MCF 10A (cell line): ENCODE measurements at regions not wholly inside any gene's neighbourhood (a gene's known extent, or its start where the extent isn't known, plus 50 kb on each side); places are given as distances from the start of the nearest gene placed in this dataset.
A peak's percentile ranks its signal among the peaks of the same experiment; 100 is the strongest.

Experiments used
- BruUV-seq: library from RNA; stranded (reverse); fragments of 400-500 nt; replicated peaks from 2 replicates; lab custom pipeline; 2021; lab: Mats Ljungman, UMichigan
- CTCF ChIA-PET: fragments of 300-600 bp; sonication (Branson Sonifier 250); formaldehyde crosslinking; extraction: SDS; loops from one replicate; lab custom pipeline; 2021; ENCODE audit warnings: antibody characterized with exemption, inconsistent platforms; lab: Yijun Ruan, JAX
- POLR2A ChIA-PET: fragments of 300-600, 350-650 bp; sonication (Branson Sonifier 250); formaldehyde crosslinking; extraction: SDS; loops from one replicate; lab custom pipeline; 2020; ENCODE audit warnings: antibody characterized with exemption, inconsistent platforms; lab: Yijun Ruan, JAX
- DNase-seq: peaks from one replicate; pipeline ENCODE4 v3.0.0-alpha.2; 2018; ENCODE audit not compliant: unreplicated experiment
- H3K27ac Mint-ChIP-seq: one replicate; pipeline ENCODE4 v1.8.0; 2022; ENCODE audit warnings: mild to moderate bottlenecking, low read depth, mixed read lengths; ENCODE audit not compliant: unreplicated experiment
- H3K27me3 Mint-ChIP-seq: one replicate; pipeline ENCODE4 v1.8.0; 2022; ENCODE audit warnings: mixed read lengths; ENCODE audit not compliant: insufficient read depth, unreplicated experiment
- H3K36me3 Mint-ChIP-seq: one replicate; pipeline ENCODE4 v1.8.0; 2022; ENCODE audit warnings: mild to moderate bottlenecking, moderate library complexity, mixed read lengths; ENCODE audit not compliant: insufficient read depth, unreplicated experiment
- H3K4me1 Mint-ChIP-seq: one replicate; pipeline ENCODE4 v1.8.0; 2022; ENCODE audit warnings: mixed read lengths; ENCODE audit not compliant: insufficient read depth, unreplicated experiment
- H3K4me3 Mint-ChIP-seq: one replicate; pipeline ENCODE4 v1.8.0; 2022; ENCODE audit warnings: mild to moderate bottlenecking, moderate library complexity, mixed read lengths; ENCODE audit not compliant: unreplicated experiment
- H3K9me3 Mint-ChIP-seq: one replicate; pipeline ENCODE4 v1.8.0; 2022; ENCODE audit warnings: mixed read lengths; ENCODE audit not compliant: unreplicated experiment
- CTCF ChIP-seq: fragments of 200-600 bp; IDR thresholded peaks from one replicate; pipeline ENCODE4 v1.8.0; 2022; ENCODE audit warnings: antibody characterized with exemption, mild to moderate bottlenecking; ENCODE audit not compliant: unreplicated experiment
- intact Hi-C: fragments of 100-400 bp; cut with micrococcal nuclease; formaldehyde crosslinking; loops from 2 replicates; pipeline ENCODE4 v1.14.1; 2022

GRCh38 chr4:125663896-125664767 is 349.4 kb downstream of the FAT4 start:
- ChIA-PET POLR2A (interaction anchor here (0.8 to 1.5 kb wide), 2 partner anchors 16 to 348 kb away, joined by 3 to 5 read pairs; no protein-coding TSS in a partner anchor), CTCF (interaction anchor here (0.6 to 1.4 kb wide), 2 partner anchors 17 to 1115 kb away, joined by 3 to 5 read pairs; no protein-coding TSS in a partner anchor)
- intact Hi-C loops: no loop called here
- Mint-ChIP-seq H3K4me1 (peaks cover 11% of the 10 kb centered on the region), H3K4me3 (no peak overlapping the region), H3K27ac (no peak overlapping the region), H3K9me3 (no peaks in the 10 kb centered on the region), H3K27me3 (no peaks in the 10 kb centered on the region), H3K36me3 (no peaks in the 10 kb centered on the region)
- no TSS peak for BruUV-seq
- no peak for TF ChIP-seq CTCF
- DNase-seq: no peak

- no peak overlapping the region for H3K4me3 Mint-ChIP-seq
- peak; percentile 31 for DNase-seq
- no peaks in the 10 kb centered on the region for H3K27me3 Mint-ChIP-seq
- H3K36me3 Mint-ChIP-seq: no peaks in the 10 kb centered on the region
- H3K9me3 Mint-ChIP-seq: no peaks in the 10 kb centered on the region
- POLR2A ChIA-PET: interaction anchor here (1.6 kb wide), 1 partner anchor 69 kb away, joined by 5 read pairs; no protein-coding TSS in a partner anchor
- H3K4me1 Mint-ChIP-seq: peaks cover 11% of the 10 kb centered on the region
- no TSS peak for BruUV-seq
- peak overlapping the region; percentile 79 for H3K27ac Mint-ChIP-seq
- intact Hi-C loops: no loop called here
- TF ChIP-seq CTCF: no peak
- CTCF ChIA-PET: interaction anchor here (0.6 to 1.0 kb wide), 2 partner anchors 88 to 1756 kb away, joined by 3 read pairs; no protein-coding TSS in a partner anchor
These were observed 351.9 kb downstream of the FAT4 start for GRCh38 chr4:125666635-125667034.

GRCh38 chr4:125676156-125676555 is 361.4 kb downstream of the FAT4 start:
- H3K27me3 Mint-ChIP-seq: no peaks in the 10 kb centered on the region
- no peak overlapping the region for H3K27ac Mint-ChIP-seq
- no peaks in the 10 kb centered on the region for H3K9me3 Mint-ChIP-seq
- no peak for TF ChIP-seq CTCF
- no peaks in the 10 kb centered on the region for H3K36me3 Mint-ChIP-seq
- intact Hi-C loops: no loop called here
- CTCF ChIA-PET: no interaction called here
- no peak for DNase-seq
- no peak overlapping the region for H3K4me3 Mint-ChIP-seq
- no peaks in the 10 kb centered on the region for H3K4me1 Mint-ChIP-seq
- no TSS peak for BruUV-seq
- POLR2A ChIA-PET: no interaction called here

GRCh38 chr4:125676583-125676982 is 361.8 kb downstream of the FAT4 start:
- Mint-ChIP-seq H3K27ac (no peak overlapping the region), H3K4me3 (no peak overlapping the region), H3K9me3 (no peaks in the 10 kb centered on the region), H3K36me3 (no peaks in the 10 kb centered on the region), H3K27me3 (no peaks in the 10 kb centered on the region), H3K4me1 (no peaks in the 10 kb centered on the region)
- ChIA-PET POLR2A (no interaction called here), CTCF (no interaction called here)
- intact Hi-C loops: no loop called here
- DNase-seq: no peak
- TF ChIP-seq CTCF: no peak
- no TSS peak for BruUV-seq
